Esophagus muscularis mucosa (tissue), 4 donors: ENCODE measurements at regions not wholly inside any gene's neighbourhood (a gene's known extent, or its start where the extent isn't known, plus 50 kb on each side); places are given as distances from the start of the nearest gene placed in this dataset.

Experiments
- EP300 ChIP-seq: sonication (generic); formaldehyde crosslinking; IDR thresholded peaks from one replicate; pipeline ENCODE4 v1.6.1; 2017; ENCODE audit warnings: antibody characterized with exemption
- POLR2A ChIP-seq: fragments of 450-650 bp; IDR thresholded peaks from one replicate; pipeline ENCODE4 v1.6.1; 2017; ENCODE audit warnings: antibody characterized with exemption, moderate library complexity, mild to moderate bottlenecking, low read depth
- TF ChIP-seq, protein P1 (sequence below), 3 experiments: fragments of 200-600 bp in 2 of 3; fragments of 450-650 bp in 1 of 3; sonication (generic) in 2 of 3; IDR thresholded peaks; one replicate each; pipeline ENCODE4 v1.5.1; 2017 to 2019; ENCODE audit warnings: antibody characterized with exemption in 3 of 3, mild to moderate bottlenecking in 2 of 3, moderate library complexity in 1 of 3

DNA sequence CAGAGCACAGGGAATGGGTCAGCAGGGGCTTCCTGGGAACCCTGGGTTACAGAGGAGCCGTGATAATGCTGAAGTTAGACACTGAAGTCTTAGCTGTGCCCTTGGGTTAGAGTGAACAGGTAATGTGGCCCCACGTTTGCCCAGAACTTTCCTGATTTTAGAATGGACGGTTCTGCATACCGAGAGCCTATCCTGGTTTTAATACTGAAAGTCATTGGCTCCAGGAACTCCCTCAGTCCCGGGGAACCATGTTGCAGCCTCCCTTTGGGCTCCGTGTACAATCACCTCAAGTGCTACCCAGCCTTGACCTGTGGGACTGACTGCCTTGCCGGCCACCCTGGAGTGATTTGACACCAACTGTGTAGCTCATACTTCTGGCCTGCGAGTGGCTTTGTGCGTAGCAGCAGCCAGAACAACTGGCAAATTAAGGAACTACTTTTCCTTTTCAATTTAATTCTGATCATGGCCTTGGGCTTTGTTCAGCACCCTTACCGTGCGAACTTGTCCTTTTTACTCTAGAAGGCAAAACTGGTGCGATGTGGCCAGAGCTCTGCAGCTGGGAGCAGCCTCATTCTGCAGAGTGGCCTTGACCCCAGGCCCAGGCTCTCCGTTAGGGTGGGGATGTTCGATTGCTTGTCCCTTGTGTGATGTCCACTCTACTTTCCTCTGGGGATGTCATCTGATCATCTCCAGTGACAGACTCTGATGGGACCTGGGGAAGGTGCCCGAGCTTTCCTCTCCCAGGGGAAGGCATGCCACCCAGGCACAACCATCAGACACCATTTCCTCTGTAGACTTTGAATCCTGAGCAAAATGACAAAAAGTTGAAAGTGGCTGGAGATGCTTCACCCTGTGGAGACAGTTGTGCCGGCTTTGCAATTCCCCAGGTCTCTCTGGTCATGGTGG is 265.9 kb downstream of the GLRX3 start:
- TF ChIP-seq POLR2A = no peak
- TF ChIP-seq, protein P1, sequence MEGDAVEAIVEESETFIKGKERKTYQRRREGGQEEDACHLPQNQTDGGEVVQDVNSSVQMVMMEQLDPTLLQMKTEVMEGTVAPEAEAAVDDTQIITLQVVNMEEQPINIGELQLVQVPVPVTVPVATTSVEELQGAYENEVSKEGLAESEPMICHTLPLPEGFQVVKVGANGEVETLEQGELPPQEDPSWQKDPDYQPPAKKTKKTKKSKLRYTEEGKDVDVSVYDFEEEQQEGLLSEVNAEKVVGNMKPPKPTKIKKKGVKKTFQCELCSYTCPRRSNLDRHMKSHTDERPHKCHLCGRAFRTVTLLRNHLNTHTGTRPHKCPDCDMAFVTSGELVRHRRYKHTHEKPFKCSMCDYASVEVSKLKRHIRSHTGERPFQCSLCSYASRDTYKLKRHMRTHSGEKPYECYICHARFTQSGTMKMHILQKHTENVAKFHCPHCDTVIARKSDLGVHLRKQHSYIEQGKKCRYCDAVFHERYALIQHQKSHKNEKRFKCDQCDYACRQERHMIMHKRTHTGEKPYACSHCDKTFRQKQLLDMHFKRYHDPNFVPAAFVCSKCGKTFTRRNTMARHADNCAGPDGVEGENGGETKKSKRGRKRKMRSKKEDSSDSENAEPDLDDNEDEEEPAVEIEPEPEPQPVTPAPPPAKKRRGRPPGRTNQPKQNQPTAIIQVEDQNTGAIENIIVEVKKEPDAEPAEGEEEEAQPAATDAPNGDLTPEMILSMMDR (IDR thresholded peaks at IDR 0.05) = no peak
- TF ChIP-seq EP300 = no peak
